WERI-Rb-1 (cell line): ENCODE measurements at regions not wholly inside any gene's neighbourhood (a gene's known extent, or its start where the extent isn't known, plus 50 kb on each side); places are given as distances from the start of the nearest gene placed in this dataset.

Source experiments
- DNase-seq: peaks from one replicate; pipeline ENCODE4 v3.0.0-alpha.2; 2020
- H3K27ac ChIP-seq: fragments of 250-450 bp; sonication (Bioruptor Pico); 2 replicates; pipeline ENCODE4 v1.5.1; 2020; ENCODE audit warnings: mild to moderate bottlenecking, moderate library complexity
- H3K27me3 ChIP-seq: fragments of 250-450 bp; sonication (Bioruptor Pico); 2 replicates; pipeline ENCODE4 v1.5.1; 2021; ENCODE audit warnings: mild to moderate bottlenecking, low read depth, moderate library complexity; ENCODE audit not compliant: insufficient read depth, severe bottlenecking
- H3K36me3 ChIP-seq: fragments of 250-450 bp; sonication (Bioruptor Pico); 2 replicates; pipeline ENCODE4 v1.5.1; 2020; ENCODE audit warnings: mild to moderate bottlenecking, moderate library complexity
- H3K4me3 ChIP-seq: 2 replicates; pipeline ENCODE4 v1.5.1; 2011; ENCODE audit warnings: low read depth, mild to moderate bottlenecking, control low read depth, low read length
- H3K9me3 ChIP-seq: fragments of 250-450 bp; sonication (Bioruptor Pico); 2 replicates; pipeline ENCODE4 v1.5.1; 2021; ENCODE audit warnings: mild to moderate bottlenecking, moderate library complexity; ENCODE audit not compliant: severe bottlenecking
- CTCF ChIP-seq: IDR thresholded peaks from 2 replicates; pipeline ENCODE4 v1.5.1; 2011; ENCODE audit warnings: low read depth, mild to moderate bottlenecking, control low read depth, inconsistent platforms, low read length

DNA sequence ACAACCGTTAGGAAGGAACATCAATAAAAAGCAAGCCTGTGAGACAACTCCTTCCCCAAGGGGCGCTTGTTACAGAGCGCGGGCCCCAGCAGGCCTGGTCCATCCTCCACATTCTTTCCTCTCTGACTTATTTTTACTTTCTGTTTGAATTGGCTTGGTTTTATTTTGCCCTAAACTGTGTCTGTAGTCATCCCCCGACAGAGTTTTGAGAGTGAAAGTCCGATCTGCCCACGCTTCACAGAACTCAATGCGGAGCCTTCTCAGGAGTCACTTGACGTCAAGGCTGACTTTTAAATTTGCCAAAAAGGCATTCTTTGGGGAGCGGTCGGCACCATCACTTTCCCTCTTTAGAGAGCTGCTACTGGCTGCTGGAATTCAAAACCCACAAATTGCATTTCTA lies 150.1 kb upstream of the KLF6 start:
- DNase-seq, result no peak
- no peaks in the 10 kb centered on the region for H3K9me3 ChIP-seq
- no peak overlapping the region for H3K27ac ChIP-seq
- H3K27me3 ChIP-seq, result no peaks in the 10 kb centered on the region
- no peaks in the 10 kb centered on the region for H3K36me3 ChIP-seq
- H3K4me3 ChIP-seq, result no peak overlapping the region
- no peak for TF ChIP-seq CTCF

GRCh38 chr10:3933733-3934132 lies 148.7 kb upstream of the KLF6 start:
- Histone ChIP-seq H3K27me3 (no peaks in the 10 kb centered on the region), H3K4me3 (no peak overlapping the region), H3K27ac (no peak overlapping the region), H3K36me3 (no peaks in the 10 kb centered on the region), H3K9me3 (no peaks in the 10 kb centered on the region)
- TF ChIP-seq CTCF, result no peak
- DNase-seq, result no peak

DNA sequence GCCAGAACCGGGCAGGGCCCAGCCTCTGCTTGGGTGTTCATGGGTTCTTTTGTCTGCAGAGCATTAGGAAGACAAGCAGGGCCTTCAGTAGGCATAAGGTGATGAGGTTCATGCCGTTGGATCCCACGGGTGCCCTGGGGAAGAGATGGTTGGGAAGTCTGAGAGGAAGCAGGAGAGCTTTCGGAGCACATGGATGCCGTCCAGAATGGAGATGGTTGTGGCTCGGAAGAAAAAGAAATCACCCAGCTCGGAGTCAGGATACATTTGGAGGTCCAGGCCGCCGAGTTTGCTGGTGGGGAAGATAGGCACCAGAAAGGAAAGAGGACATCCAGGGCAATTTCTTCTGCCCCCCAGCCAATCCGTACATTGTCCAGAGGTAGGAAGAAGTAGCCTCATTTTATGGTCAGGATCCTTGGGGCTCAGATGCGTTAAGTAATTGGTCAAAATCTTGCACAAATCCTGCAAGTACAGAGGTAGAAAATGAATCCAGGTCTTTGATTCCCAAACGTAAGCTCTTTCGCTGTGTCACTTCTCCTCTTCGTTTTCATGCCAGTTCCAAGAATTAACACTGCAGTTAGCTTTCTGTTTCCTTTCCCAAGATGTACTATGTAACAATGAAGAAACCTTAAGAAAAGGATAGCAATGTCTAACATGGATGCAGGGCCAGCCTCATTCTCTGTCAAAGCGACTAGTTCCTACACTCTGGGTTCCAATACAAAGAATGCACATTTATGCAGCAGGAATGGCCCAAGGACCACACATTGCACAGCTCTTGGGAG lies 147.8 kb upstream of the KLF6 start:
- Histone ChIP-seq H3K27ac (no peak overlapping the region), H3K36me3 (no peaks in the 10 kb centered on the region), H3K9me3 (no peaks in the 10 kb centered on the region), H3K4me3 (no peak overlapping the region), H3K27me3 (no peaks in the 10 kb centered on the region)
- no peak for DNase-seq
- TF ChIP-seq CTCF, result no peak

GRCh38 chr10:3931901-3932300 lies 146.9 kb upstream of the KLF6 start:
- no peaks in the 10 kb centered on the region for H3K27me3 ChIP-seq
- no peak overlapping the region for H3K27ac ChIP-seq
- no peaks in the 10 kb centered on the region for H3K36me3 ChIP-seq
- H3K4me3 ChIP-seq, result no peak overlapping the region
- no peaks in the 10 kb centered on the region for H3K9me3 ChIP-seq
- TF ChIP-seq CTCF, result no peak
- no peak for DNase-seq

DNA sequence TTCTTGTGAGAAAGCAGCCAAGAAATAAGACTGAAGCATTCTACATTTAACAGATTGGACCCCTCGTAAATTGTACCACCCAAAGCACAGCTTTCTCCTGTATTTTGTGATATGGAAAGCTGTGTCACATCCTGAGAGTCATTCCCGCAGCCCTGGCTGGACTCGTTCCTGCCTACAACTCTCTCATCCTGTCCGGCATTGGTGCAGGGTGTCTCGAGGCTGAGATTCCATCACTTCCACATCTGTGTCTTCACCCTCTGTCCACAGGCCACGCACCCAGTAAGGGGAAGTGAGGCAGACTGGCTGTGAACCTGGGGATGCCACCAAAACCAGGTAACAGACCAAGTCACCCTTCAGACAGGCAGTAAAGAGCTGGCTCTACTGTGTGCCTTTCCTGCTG lies 146.2 kb upstream of the KLF6 start:
- Histone ChIP-seq H3K4me3 (no peak overlapping the region), H3K9me3 (no peaks in the 10 kb centered on the region), H3K27ac (no peak overlapping the region), H3K27me3 (no peaks in the 10 kb centered on the region), H3K36me3 (no peaks in the 10 kb centered on the region)
- no peak for TF ChIP-seq CTCF
- no peak for DNase-seq

GRCh38 chr10:3928569-3928968 lies 143.6 kb upstream of the KLF6 start:
- H3K9me3 ChIP-seq, result no peaks in the 10 kb centered on the region
- no peak for DNase-seq
- no peak for TF ChIP-seq CTCF
- no peak overlapping the region for H3K4me3 ChIP-seq
- no peak overlapping the region for H3K27ac ChIP-seq
- H3K36me3 ChIP-seq, result no peaks in the 10 kb centered on the region
- H3K27me3 ChIP-seq, result no peaks in the 10 kb centered on the region
